Prostate gland (tissue), 2 donors: ENCODE measurements at regions not wholly inside any gene's neighbourhood (a gene's known extent, or its start where the extent isn't known, plus 50 kb on each side); places are given as distances from the start of the nearest gene placed in this dataset.

Source experiments
- DNase-seq: peaks from one replicate; pipeline ENCODE4 v3.0.0-alpha.2; 2019; ENCODE audit warnings: low spot score
- H3K27ac ChIP-seq, 2 donors: fragments of 200-600 bp; sonication (generic); 2 replicates each; pipeline ENCODE4 v1.5.1; 2017 to 2019
- H3K27me3 ChIP-seq: fragments of 200-600 bp; sonication (generic); replicated peaks from 2 replicates; pipeline ENCODE4 v1.5.1; 2019; ENCODE audit not compliant: insufficient read depth
- H3K36me3 ChIP-seq, 2 donors: fragments of 200-600 bp; sonication (generic); 1 replicate in 1 of 2; 2 replicates in 1 of 2; pipeline versions ENCODE4 v1.5.1 to v1.8.1; 2017 to 2019
- H3K4me1 ChIP-seq: fragments of 200-600 bp; sonication (generic); replicated peaks from 2 replicates; pipeline ENCODE4 v1.5.1; 2019
- H3K4me3 ChIP-seq, 2 donors: fragments of 200-600 bp; sonication (generic); 2 replicates each; pipeline ENCODE4 v1.5.1; 2017 to 2019
- H3K9me3 ChIP-seq: fragments of 200-600 bp; sonication (generic); 2 replicates; pipeline ENCODE4 v1.5.1; 2017
- POLR2A ChIP-seq: fragments of 450-650 bp; IDR thresholded peaks from one replicate; pipeline ENCODE4 v1.6.1; 2016; ENCODE audit warnings: antibody characterized with exemption, mild to moderate bottlenecking
- POLR2AphosphoS5 ChIP-seq: sonication (generic); formaldehyde crosslinking; IDR thresholded peaks from one replicate; pipeline ENCODE4 v1.6.1; 2017; ENCODE audit warnings: antibody characterized with exemption
- WGBS: methylation state at CpG from one replicate; pipeline ENCODE4 v1.1.5; 2018; 5-methylcytosine and 5-hydroxymethylcytosine counted together
- intact Hi-C: fragments of 100-400 bp; cut with DNase I; formaldehyde crosslinking; loops from one replicate; pipeline ENCODE4 v1.14.2; 2022
- TF ChIP-seq, protein P1 (sequence below), 4 experiments: fragments of 200-600 bp in 2 of 4; fragments of 450-650 bp in 2 of 4; sonication (generic) in 2 of 4; IDR thresholded peaks; 1 replicate in 3 of 4; 2 replicates in 1 of 4; pipeline ENCODE4 v1.5.1; 2016 to 2019; ENCODE audit warnings: antibody characterized with exemption in 4 of 4, mild to moderate bottlenecking in 2 of 4, moderate library complexity in 2 of 4

DNA sequence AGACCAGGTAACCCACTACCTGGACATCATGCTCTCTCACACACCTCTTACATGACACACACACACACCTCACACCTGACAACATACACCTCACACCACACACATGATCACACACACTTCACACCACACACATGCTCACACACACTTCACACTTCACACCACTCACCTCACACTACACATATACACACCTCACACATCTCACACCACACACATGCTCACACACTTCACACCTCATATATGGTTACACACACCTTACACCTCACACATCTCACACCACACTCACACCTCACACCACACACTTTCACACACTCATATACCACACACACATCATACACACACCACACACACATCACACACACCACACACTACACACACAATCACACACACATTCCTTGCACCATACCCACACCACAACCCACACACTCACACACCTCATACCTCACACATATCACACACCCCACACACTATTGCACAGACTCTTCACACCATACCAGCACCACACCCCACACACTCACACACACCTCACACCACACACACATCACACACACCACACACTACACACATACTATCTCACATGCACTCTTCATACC lies 98.1 kb upstream of the PIEZO2 start:
- no peaks in the 10 kb centered on the region for H3K36me3 ChIP-seq
- no peak for TF ChIP-seq POLR2AphosphoS5
- no peak for TF ChIP-seq POLR2A
- TF ChIP-seq, protein P1, sequence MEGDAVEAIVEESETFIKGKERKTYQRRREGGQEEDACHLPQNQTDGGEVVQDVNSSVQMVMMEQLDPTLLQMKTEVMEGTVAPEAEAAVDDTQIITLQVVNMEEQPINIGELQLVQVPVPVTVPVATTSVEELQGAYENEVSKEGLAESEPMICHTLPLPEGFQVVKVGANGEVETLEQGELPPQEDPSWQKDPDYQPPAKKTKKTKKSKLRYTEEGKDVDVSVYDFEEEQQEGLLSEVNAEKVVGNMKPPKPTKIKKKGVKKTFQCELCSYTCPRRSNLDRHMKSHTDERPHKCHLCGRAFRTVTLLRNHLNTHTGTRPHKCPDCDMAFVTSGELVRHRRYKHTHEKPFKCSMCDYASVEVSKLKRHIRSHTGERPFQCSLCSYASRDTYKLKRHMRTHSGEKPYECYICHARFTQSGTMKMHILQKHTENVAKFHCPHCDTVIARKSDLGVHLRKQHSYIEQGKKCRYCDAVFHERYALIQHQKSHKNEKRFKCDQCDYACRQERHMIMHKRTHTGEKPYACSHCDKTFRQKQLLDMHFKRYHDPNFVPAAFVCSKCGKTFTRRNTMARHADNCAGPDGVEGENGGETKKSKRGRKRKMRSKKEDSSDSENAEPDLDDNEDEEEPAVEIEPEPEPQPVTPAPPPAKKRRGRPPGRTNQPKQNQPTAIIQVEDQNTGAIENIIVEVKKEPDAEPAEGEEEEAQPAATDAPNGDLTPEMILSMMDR (IDR thresholded peaks at IDR 0.05), result no peak
- H3K27ac ChIP-seq, result no peak overlapping the region
- H3K4me3 ChIP-seq, result no peak overlapping the region
- H3K4me1 ChIP-seq, result no peaks in the 10 kb centered on the region
- H3K27me3 ChIP-seq, result no peaks in the 10 kb centered on the region
- intact Hi-C loops, result no loop called here
- no peaks in the 10 kb centered on the region for H3K9me3 ChIP-seq
- no peak for DNase-seq

DNA sequence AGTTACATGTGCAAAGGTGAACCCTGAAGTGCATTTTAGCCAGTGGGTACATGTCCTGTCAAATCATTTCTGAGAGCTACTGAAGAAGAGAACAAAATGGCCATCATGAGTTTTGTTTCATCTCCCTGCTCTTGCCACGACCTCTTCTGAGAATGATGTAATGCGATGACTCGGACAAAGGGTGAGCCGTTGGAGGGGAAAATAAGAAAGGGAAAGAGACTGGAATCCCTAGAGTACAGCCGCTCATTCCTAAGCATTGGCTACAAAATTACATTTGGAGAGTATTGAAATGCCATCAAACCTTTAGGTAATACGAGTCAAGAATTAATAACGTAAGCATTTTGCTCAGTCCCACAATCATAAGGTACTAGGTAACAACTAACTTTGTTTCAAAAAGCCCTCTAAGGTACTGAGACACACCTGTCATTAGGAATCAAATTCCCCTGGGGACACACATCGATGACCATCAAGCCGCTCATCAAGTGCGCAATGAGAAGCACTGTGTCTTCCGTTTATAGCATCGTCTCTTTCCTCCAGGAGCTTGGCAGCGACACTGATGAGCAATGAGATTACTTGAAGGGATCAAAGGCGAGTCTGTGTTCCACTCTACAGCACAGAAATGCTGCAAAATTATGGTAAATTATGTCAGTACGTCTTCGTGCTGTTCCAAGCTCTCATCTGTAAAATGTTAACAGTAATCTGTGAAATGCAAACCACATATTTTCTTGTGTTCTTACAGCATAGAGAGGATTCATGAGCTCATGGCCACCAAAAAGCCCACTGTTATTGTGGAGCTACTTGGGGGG lies 97.3 kb upstream of the PIEZO2 start:
- TF ChIP-seq, protein P1 (IDR thresholded peaks at IDR 0.05), result no peak
- TF ChIP-seq POLR2A, result no peak
- no peak for TF ChIP-seq POLR2AphosphoS5
- DNase-seq, result no peak
- Histone ChIP-seq H3K27me3 (no peaks in the 10 kb centered on the region), H3K9me3 (no peaks in the 10 kb centered on the region), H3K4me1 (no peaks in the 10 kb centered on the region), H3K4me3 (no peak overlapping the region), H3K27ac (no peak overlapping the region), H3K36me3 (no peaks in the 10 kb centered on the region)
- intact Hi-C loops, result no loop called here
- WGBS, result 86% methylated on average over 16 of the region's 16 CpGs

DNA sequence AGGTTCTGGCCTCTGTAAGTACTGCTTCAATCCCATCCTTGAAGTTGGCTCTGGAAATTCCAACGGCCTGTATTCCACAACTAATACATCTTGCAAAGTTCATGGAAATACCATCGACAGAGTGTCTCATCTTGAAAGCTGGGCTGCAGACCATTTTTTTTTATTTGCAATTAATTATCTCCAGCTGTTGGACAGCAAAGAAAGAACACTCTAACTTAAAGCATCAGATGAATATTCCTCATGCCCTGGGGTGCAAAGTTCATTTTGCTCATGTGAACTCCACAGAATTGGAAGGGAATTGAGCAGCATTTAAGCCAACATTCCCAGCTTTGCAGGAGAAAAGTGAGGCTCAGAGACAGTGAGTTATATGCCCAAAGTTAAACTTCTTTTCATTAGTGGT lies 96.5 kb upstream of the PIEZO2 start:
- Histone ChIP-seq H3K4me1 (no peaks in the 10 kb centered on the region), H3K4me3 (no peak overlapping the region), H3K27me3 (no peaks in the 10 kb centered on the region), H3K27ac (no peak overlapping the region), H3K36me3 (no peaks in the 10 kb centered on the region), H3K9me3 (no peaks in the 10 kb centered on the region)
- DNase-seq, result no peak
- 59% methylated on average over 2 of the region's 2 CpGs for WGBS
- intact Hi-C loops, result no loop called here
- TF ChIP-seq POLR2A (no peak), POLR2AphosphoS5 (no peak)
- TF ChIP-seq, protein P1 (IDR thresholded peaks at IDR 0.05), result no peak

DNA sequence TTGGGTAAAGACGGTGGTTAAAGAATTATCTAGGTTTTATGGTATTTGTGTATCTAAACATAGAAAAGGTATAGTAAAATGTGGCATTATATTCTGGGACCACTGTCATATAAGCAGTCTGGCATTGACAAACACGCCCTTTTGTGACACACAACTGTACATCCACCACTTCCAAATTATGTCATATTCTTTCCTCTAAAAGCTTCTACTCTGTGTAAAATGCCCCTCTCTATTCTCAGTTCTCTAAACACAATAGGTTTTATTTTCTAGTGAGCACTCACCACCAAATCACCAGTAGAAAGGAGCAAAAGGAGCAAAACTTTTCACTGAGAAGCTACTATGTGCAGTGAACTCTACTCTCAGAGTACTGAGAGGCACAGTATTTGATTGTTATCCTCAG lies 88.1 kb upstream of the PIEZO2 start:
- Histone ChIP-seq H3K4me3 (no peak overlapping the region), H3K4me1 (no peaks in the 10 kb centered on the region), H3K27me3 (no peaks in the 10 kb centered on the region), H3K36me3 (no peaks in the 10 kb centered on the region), H3K9me3 (no peaks in the 10 kb centered on the region), H3K27ac (no peak overlapping the region)
- intact Hi-C loops, result no loop called here
- TF ChIP-seq, protein P1 (IDR thresholded peaks at IDR 0.05), result no peak
- TF ChIP-seq POLR2AphosphoS5 (no peak), POLR2A (no peak)
- DNase-seq, result no peak
- 83% methylated on average over 2 of the region's 2 CpGs for WGBS

DNA sequence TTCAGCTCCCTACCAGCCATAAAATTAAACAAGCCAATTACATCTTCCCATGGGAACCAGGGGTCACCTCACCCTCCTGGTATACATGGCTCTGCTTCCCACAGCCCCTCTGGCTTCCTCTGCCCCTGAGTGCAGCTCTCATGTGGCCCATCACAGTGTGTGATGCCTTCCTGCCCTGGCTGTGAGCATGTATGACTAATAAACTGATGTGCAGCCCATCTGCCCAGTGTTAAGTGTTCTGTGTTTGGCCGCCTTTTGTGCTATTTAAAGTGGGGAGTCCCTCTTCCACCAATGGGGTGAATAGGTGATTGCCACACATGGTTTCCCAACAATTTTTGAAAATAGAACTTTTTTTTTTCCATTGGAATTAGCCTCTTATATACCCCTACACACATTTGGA lies 87.7 kb upstream of the PIEZO2 start:
- WGBS, result 94% methylated on average over 1 of the region's 1 CpG
- TF ChIP-seq, protein P1 (IDR thresholded peaks at IDR 0.05), result no peak
- TF ChIP-seq POLR2AphosphoS5 (no peak), POLR2A (no peak)
- no peak overlapping the region for H3K4me3 ChIP-seq

More for the DNA sequence above, 87.7 kb upstream of the PIEZO2 start:
- DNase-seq, result no peak
- Histone ChIP-seq H3K36me3 (no peaks in the 10 kb centered on the region), H3K27me3 (no peaks in the 10 kb centered on the region), H3K27ac (no peak overlapping the region), H3K9me3 (no peaks in the 10 kb centered on the region), H3K4me1 (no peaks in the 10 kb centered on the region)
- intact Hi-C loops, result no loop called here
